Esophagus muscularis mucosa (tissue), 4 donors: ENCODE measurements at regions not wholly inside any gene's neighbourhood (a gene's known extent, or its start where the extent isn't known, plus 50 kb on each side); places are given as distances from the start of the nearest gene placed in this dataset.

Experiments
- DNase-seq: peaks from one replicate; pipeline ENCODE4 v3.0.0-alpha.2; 2017; ENCODE audit errors: extremely low spot score
- H3K27ac ChIP-seq, 4 donors: fragments of 200-600 bp; sonication (generic); replicated peaks in 1 of 4; 1 replicate in 3 of 4; 2 replicates in 1 of 4; pipeline ENCODE4 v1.5.1; 2016 to 2019; ENCODE audit warnings: mild to moderate bottlenecking in 1 of 4
- H3K27me3 ChIP-seq, 4 donors: fragments of 200-600 bp; sonication (generic); one replicate each; pipeline versions ENCODE4 v1.5.1 to v1.6.0; 2016 to 2019
- H3K36me3 ChIP-seq, 4 donors: fragments of 200-600 bp; sonication (generic); one replicate each; pipeline ENCODE4 v1.5.1; 2016 to 2019
- H3K4me1 ChIP-seq, 4 donors: fragments of 200-600 bp; sonication (generic); one replicate each; pipeline ENCODE4 v1.5.1; 2016 to 2019
- H3K4me3 ChIP-seq, 4 donors: fragments of 200-600 bp; sonication (generic); 1 replicate in 2 of 4; 2 replicates in 2 of 4; pipeline ENCODE4 v1.5.1; 2016 to 2019; ENCODE audit warnings: mild to moderate bottlenecking in 4 of 4, moderate library complexity in 1 of 4
- H3K9me3 ChIP-seq, 4 donors: fragments of 200-600 bp; sonication (generic); 1 replicate in 3 of 4; 2 replicates in 1 of 4; pipeline ENCODE4 v1.5.1; 2016 to 2019
- CTCF ChIP-seq, 3 experiments: fragments of 200-600 bp in 2 of 3; fragments of 450-650 bp in 1 of 3; sonication (generic) in 2 of 3; IDR thresholded peaks; one replicate each; pipeline ENCODE4 v1.5.1; 2017 to 2019; ENCODE audit warnings: antibody characterized with exemption in 3 of 3, mild to moderate bottlenecking in 2 of 3, moderate library complexity in 1 of 3
- EP300 ChIP-seq: sonication (generic); formaldehyde crosslinking; IDR thresholded peaks from one replicate; pipeline ENCODE4 v1.6.1; 2017; ENCODE audit warnings: antibody characterized with exemption
- POLR2A ChIP-seq: fragments of 450-650 bp; IDR thresholded peaks from one replicate; pipeline ENCODE4 v1.6.1; 2017; ENCODE audit warnings: antibody characterized with exemption, moderate library complexity, mild to moderate bottlenecking, low read depth
- POLR2AphosphoS5 ChIP-seq, 2 donors: sonication (generic); formaldehyde crosslinking; IDR thresholded peaks; one replicate each; pipeline ENCODE4 v1.6.1; 2017; ENCODE audit warnings: antibody characterized with exemption in 2 of 2
- WGBS: methylation state at CpG from one replicate; pipeline ENCODE4 v1.1.5; 2018; 5-methylcytosine and 5-hydroxymethylcytosine counted together
- intact Hi-C: fragments of 100-400 bp; cut with DNase I; formaldehyde crosslinking; loops from one replicate; pipeline ENCODE4 v1.15.1; 2023

GRCh38 chrX:120740072-120740471, 110.2 kb upstream of the C1GALT1C1 start:
- no peaks in the 10 kb centered on the region for H3K36me3 ChIP-seq
- peaks cover 0 to 2% (median 0%) of the 10 kb centered on the region in 4 donors for H3K27me3 ChIP-seq
- no peaks in the 10 kb centered on the region for H3K4me1 ChIP-seq
- H3K27ac ChIP-seq = no peak overlapping the region
- TF ChIP-seq CTCF (IDR thresholded peaks at IDR 0.05) (no peak), POLR2A (no peak)
- DNase-seq = no peak
- intact Hi-C loops = no loop called here
- H3K9me3 ChIP-seq = no peaks in the 10 kb centered on the region
- no peak overlapping the region for H3K4me3 ChIP-seq
- 76% methylated on average over 2 of the region's 2 CpGs for WGBS

DNA sequence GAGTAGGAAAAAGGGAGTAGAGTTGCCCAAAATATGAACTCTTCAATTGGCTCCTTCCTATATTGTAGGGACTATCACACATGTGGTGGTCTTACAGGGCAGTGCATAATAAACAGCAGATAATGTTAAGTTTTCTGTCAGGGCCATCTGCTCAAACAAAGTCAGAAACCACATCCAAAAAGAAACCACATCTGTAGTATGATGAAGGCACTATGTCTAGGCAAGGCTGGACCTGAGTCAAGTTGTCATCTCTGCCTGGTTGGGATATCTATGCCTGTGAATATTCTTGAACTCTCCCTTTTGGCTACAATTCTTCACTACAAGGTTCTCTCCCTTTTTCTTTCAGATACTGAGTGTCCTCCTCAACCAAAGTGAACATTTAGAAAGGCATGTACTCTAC, 109.4 kb upstream of the C1GALT1C1 start:
- no peak for DNase-seq
- H3K9me3 ChIP-seq = no peaks in the 10 kb centered on the region
- no peaks in the 10 kb centered on the region for H3K36me3 ChIP-seq
- intact Hi-C loops = no loop called here
- TF ChIP-seq POLR2AphosphoS5 (IDR thresholded peaks at IDR 0.05) (no peak), CTCF (IDR thresholded peaks at IDR 0.05) (no peak), EP300 (no peak), POLR2A (no peak)
- no peak overlapping the region for H3K27ac ChIP-seq
- H3K4me1 ChIP-seq = no peaks in the 10 kb centered on the region
- no peak overlapping the region for H3K4me3 ChIP-seq
- H3K27me3 ChIP-seq = peaks cover 0 to 2% (median 0%) of the 10 kb centered on the region in 4 donors

DNA sequence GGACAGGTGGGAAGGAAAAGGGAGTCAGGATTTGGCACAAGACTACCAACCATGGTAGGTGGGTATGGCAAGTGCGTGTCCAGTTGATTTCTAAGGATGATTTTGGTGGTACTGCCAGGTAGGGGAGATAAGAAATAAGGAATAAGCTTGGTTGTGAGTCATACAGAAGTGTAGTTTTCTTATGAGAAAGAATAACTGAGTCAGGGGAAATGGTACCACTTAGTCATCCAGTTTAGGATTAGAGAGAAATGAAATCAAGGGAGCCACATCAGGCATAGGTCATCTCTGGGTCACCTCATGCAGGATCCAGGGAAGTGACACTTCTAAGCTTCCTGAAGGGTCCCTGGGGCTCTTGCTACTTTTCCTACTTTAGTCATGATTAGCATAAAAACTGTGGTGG, 107.1 kb upstream of the C1GALT1C1 start:
- Histone ChIP-seq H3K4me1 (no peaks in the 10 kb centered on the region), H3K9me3 (no peaks in the 10 kb centered on the region), H3K27ac (no peak overlapping the region), H3K4me3 (no peak overlapping the region), H3K27me3 (peaks cover 0 to under 1% (median 0%) of the 10 kb centered on the region in 4 donors), H3K36me3 (no peaks in the 10 kb centered on the region)
- 40% methylated on average over 1 of the region's 1 CpG for WGBS
- DNase-seq = no peak
- intact Hi-C loops = no loop called here
- TF ChIP-seq EP300 = no peak
- TF ChIP-seq POLR2A = no peak
- no peak for TF ChIP-seq CTCF (IDR thresholded peaks at IDR 0.05)
- no peak for TF ChIP-seq POLR2AphosphoS5 (IDR thresholded peaks at IDR 0.05)

DNA sequence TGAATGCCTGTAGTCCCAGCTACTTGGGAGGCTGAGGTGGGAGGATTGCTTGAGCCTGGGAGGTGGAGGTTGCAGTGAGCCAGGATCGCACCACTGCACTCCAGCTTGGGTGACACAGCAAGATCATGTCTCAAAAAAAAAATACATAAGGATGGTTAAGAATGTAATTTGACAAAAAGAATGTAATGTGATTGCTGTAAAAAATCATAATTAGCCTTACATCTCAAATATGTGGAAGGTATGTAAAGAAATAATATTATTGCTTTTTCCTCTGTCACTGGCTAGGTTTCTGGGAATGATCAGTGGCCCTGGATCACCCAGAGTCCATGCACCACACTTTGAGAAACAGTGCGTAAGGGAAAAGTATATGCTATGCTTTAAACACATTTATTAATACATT, 106.1 kb upstream of the C1GALT1C1 start:
- intact Hi-C loops = no loop called here
- no peaks in the 10 kb centered on the region for H3K27me3 ChIP-seq
- no peak for DNase-seq
- TF ChIP-seq CTCF (IDR thresholded peaks at IDR 0.05) (no peak), POLR2AphosphoS5 (IDR thresholded peaks at IDR 0.05) (no peak), EP300 (no peak)
- no peaks in the 10 kb centered on the region for H3K36me3 ChIP-seq
- no peaks in the 10 kb centered on the region for H3K9me3 ChIP-seq
- no peaks in the 10 kb centered on the region for H3K4me1 ChIP-seq
- 91% methylated on average over 2 of the region's 2 CpGs for WGBS
- H3K4me3 ChIP-seq = no peak overlapping the region
- no peak overlapping the region for H3K27ac ChIP-seq

- 87% methylated on average over 25 of the region's 33 CpGs for WGBS
Observed at GRCh38 chrX:120732879-120733278, 103.0 kb upstream of the C1GALT1C1 start.

More at GRCh38 chrX:120732879-120733278, 103.0 kb upstream of the C1GALT1C1 start:
- Histone ChIP-seq H3K27me3 (no peaks in the 10 kb centered on the region), H3K4me1 (no peaks in the 10 kb centered on the region), H3K36me3 (no peaks in the 10 kb centered on the region), H3K4me3 (no peak overlapping the region), H3K9me3 (no peaks in the 10 kb centered on the region), H3K27ac (no peak overlapping the region)
- TF ChIP-seq EP300 (no peak), POLR2AphosphoS5 (IDR thresholded peaks at IDR 0.05) (no peak), POLR2A (no peak), CTCF (IDR thresholded peaks at IDR 0.05) (no peak)
- intact Hi-C loops = no loop called here
- DNase-seq = no peak
